ENCODE measurements at regions not wholly inside any gene's neighbourhood (a gene's known extent, or its start where the extent isn't known, plus 50 kb on each side); places are given as distances from the start of the nearest gene placed in this dataset.

GRCh38 chr9:84484172-84484571 is 143.6 kb upstream of the SLC28A3 start:
- TF ChIP-seq, protein P1, sequence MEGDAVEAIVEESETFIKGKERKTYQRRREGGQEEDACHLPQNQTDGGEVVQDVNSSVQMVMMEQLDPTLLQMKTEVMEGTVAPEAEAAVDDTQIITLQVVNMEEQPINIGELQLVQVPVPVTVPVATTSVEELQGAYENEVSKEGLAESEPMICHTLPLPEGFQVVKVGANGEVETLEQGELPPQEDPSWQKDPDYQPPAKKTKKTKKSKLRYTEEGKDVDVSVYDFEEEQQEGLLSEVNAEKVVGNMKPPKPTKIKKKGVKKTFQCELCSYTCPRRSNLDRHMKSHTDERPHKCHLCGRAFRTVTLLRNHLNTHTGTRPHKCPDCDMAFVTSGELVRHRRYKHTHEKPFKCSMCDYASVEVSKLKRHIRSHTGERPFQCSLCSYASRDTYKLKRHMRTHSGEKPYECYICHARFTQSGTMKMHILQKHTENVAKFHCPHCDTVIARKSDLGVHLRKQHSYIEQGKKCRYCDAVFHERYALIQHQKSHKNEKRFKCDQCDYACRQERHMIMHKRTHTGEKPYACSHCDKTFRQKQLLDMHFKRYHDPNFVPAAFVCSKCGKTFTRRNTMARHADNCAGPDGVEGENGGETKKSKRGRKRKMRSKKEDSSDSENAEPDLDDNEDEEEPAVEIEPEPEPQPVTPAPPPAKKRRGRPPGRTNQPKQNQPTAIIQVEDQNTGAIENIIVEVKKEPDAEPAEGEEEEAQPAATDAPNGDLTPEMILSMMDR (IDR thresholded peaks at IDR 0.05; ENCODE audit: insufficient read depth, low read depth, low read length), result no peak
- no peak for TF ChIP-seq EZH2 (IDR thresholded peaks at IDR 0.05; ENCODE audit: insufficient read depth, low read length)
